Neural cell (in vitro differentiated cells): ENCODE measurements at regions not wholly inside any gene's neighbourhood (a gene's known extent, or its start where the extent isn't known, plus 50 kb on each side); places are given as distances from the start of the nearest gene placed in this dataset.

Experiments
- H2AFZ ChIP-seq: fragments of 200-600, 300-800 bp; sonication (generic), shearing (Covaris generic); 2 replicates; pipeline ENCODE4 v1.6.0; 2014; ENCODE audit warnings: low read depth, mild to moderate bottlenecking, antibody characterized with exemption, low read length, moderate library complexity
- H3F3A ChIP-seq: fragments of 200-600 bp; shearing (Covaris generic); 2 replicates; pipeline ENCODE4 v1.6.1; 2016; ENCODE audit warnings: mild to moderate bottlenecking, moderate library complexity, mixed read lengths, antibody characterized with exemption, low read length; ENCODE audit not compliant: insufficient read depth, poor library complexity, severe bottlenecking
- H3K27ac ChIP-seq: fragments of 200-600, 300-800 bp; sonication (generic), shearing (Covaris generic); 2 replicates; pipeline ENCODE4 v1.5.1; 2014; ENCODE audit warnings: mild to moderate bottlenecking, low read length, moderate library complexity
- H3K27me3 ChIP-seq: fragments of 300-800, 200-600 bp; sonication (generic), shearing (Covaris generic); 2 replicates; pipeline ENCODE4 v1.6.0; 2014; ENCODE audit warnings: mild to moderate bottlenecking, low read depth, low read length, moderate library complexity; ENCODE audit not compliant: insufficient read depth
- H3K36me3 ChIP-seq: fragments of 300-800, 200-600 bp; sonication (generic), shearing (Covaris generic); 2 replicates; pipeline ENCODE4 v1.5.1; 2014; ENCODE audit warnings: mild to moderate bottlenecking, antibody characterized with exemption, low read length, moderate library complexity; ENCODE audit not compliant: insufficient read depth
- H3K4me2 ChIP-seq: fragments of 300-800, 200-600 bp; sonication (generic), shearing (Covaris generic); 2 replicates; pipeline ENCODE4 v1.6.0; 2014; ENCODE audit warnings: mild to moderate bottlenecking, low read length
- H3K4me3 ChIP-seq: fragments of 300-800, 200-600 bp; sonication (generic), shearing (Covaris generic); 2 replicates; pipeline ENCODE4 v1.5.1; 2014; ENCODE audit warnings: mild to moderate bottlenecking, low read length, moderate library complexity
- H3K79me2 ChIP-seq: fragments of 200-600 bp; shearing (Covaris generic); replicated peaks from 2 replicates; pipeline ENCODE4 v1.6.0; 2014; ENCODE audit warnings: mild to moderate bottlenecking, low read length, moderate library complexity; ENCODE audit not compliant: insufficient read depth
- H3K9ac ChIP-seq: fragments of 300-800, 200-600 bp; sonication (generic), shearing (Covaris generic); 2 replicates; pipeline ENCODE4 v1.6.1; 2016; ENCODE audit warnings: mild to moderate bottlenecking, low read length, mixed read lengths
- H3K9me2 ChIP-seq: fragments of 200-600 bp; shearing (Covaris generic); 2 replicates; pipeline ENCODE4 v1.6.1; 2016; ENCODE audit warnings: mild to moderate bottlenecking, low read length, mixed read lengths; ENCODE audit not compliant: insufficient read depth
- H3K9me3 ChIP-seq: fragments of 200-600, 300-800 bp; sonication (generic), shearing (Covaris generic); 2 replicates; pipeline ENCODE4 v1.6.1; 2016; ENCODE audit warnings: mild to moderate bottlenecking, mixed run types, low read length, moderate library complexity, mixed read lengths
- H4K20me1 ChIP-seq: fragments of 200-600 bp; shearing (Covaris generic); 2 replicates; pipeline ENCODE4 v1.6.1; 2016; ENCODE audit warnings: mild to moderate bottlenecking, mixed run types; ENCODE audit not compliant: insufficient read depth
- EP300 ChIP-seq: fragments of 450-650 bp; conservative IDR thresholded peaks from 2 replicates; pipeline ENCODE4 v1.6.1; 2014; ENCODE audit warnings: antibody characterized with exemption, mild to moderate bottlenecking, moderate library complexity; ENCODE audit not compliant: poor library complexity, severe bottlenecking
- EZH2 ChIP-seq: fragments of 200-600, 300-800 bp; shearing (Covaris generic), sonication (generic); IDR thresholded peaks from 2 replicates; pipeline ENCODE4 v1.6.1; 2014; ENCODE audit warnings: antibody characterized with exemption, low read length, borderline replicate concordance, mild to moderate bottlenecking; ENCODE audit not compliant: insufficient read depth, poor library complexity, severe bottlenecking
- MXI1 ChIP-seq: fragments of 450-650 bp; conservative IDR thresholded peaks from 2 replicates; pipeline ENCODE4 v1.6.1; 2014; ENCODE audit warnings: antibody characterized with exemption, mild to moderate bottlenecking; ENCODE audit not compliant: poor library complexity, severe bottlenecking
- POLR2AphosphoS5 ChIP-seq: IDR thresholded peaks from 2 replicates; pipeline ENCODE4 v1.6.1; 2012
- RAD21 ChIP-seq: fragments of 450-650 bp; conservative IDR thresholded peaks from 2 replicates; pipeline ENCODE4 v1.6.1; 2014; ENCODE audit warnings: antibody characterized with exemption, mild to moderate bottlenecking, moderate library complexity
- SMC3 ChIP-seq: fragments of 450-650 bp; conservative IDR thresholded peaks from 2 replicates; pipeline ENCODE4 v1.6.1; 2014; ENCODE audit warnings: antibody characterized with exemption, mild to moderate bottlenecking, moderate library complexity; ENCODE audit not compliant: poor library complexity
- TAF1 ChIP-seq: IDR thresholded peaks from 2 replicates; pipeline ENCODE4 v1.6.1; 2012; ENCODE audit warnings: low read depth
- TF ChIP-seq, protein P1 (sequence below): IDR thresholded peaks from 2 replicates; pipeline ENCODE4 v1.6.1; 2012; ENCODE audit warnings: borderline replicate concordance
- TF ChIP-seq, protein P2 (sequence below): fragments of 450-650 bp; IDR thresholded peaks from 2 replicates; pipeline ENCODE4 v1.5.1; 2014; ENCODE audit warnings: antibody characterized with exemption, mild to moderate bottlenecking, moderate library complexity; ENCODE audit not compliant: poor library complexity, severe bottlenecking

DNA sequence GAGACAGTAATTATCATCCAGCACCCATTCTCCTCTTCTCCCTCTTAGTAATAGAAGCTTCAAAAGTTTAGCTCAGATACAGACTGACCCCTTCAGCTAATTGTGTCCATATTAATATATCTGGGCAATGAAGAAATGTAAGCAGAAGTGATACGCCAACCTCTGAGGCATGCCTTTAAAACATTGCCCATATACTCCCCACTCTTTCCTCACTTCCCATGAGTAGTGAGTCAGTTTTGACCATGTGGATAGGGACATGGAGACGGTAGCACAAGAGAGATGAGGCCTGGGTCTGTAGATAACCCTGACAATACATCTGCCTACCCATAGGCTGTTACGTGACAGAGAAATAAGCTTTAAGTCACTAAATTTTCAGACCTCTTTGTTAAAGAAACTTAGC is 147.6 kb downstream of the KCTD12 start:
- Histone ChIP-seq H3K4me3 (no peak overlapping the region), H3K27me3 (no peaks in the 10 kb centered on the region), H2AFZ (no peak overlapping the region), H4K20me1 (no peaks in the 10 kb centered on the region), H3K9me3 (no peaks in the 10 kb centered on the region), H3K4me2 (no peak overlapping the region), H3K36me3 (no peaks in the 10 kb centered on the region), H3K9me2 (no peaks in the 10 kb centered on the region), H3F3A (no peaks in the 10 kb centered on the region), H3K79me2 (no peaks in the 10 kb centered on the region), H3K27ac (no peak overlapping the region), H3K9ac (no peak overlapping the region)
- TF ChIP-seq EP300 (no peak), MXI1 (no peak), TAF1 (no peak), RAD21 (no peak), POLR2AphosphoS5 (no peak), SMC3 (no peak), EZH2 (no peak)
- TF ChIP-seq, protein P1, sequence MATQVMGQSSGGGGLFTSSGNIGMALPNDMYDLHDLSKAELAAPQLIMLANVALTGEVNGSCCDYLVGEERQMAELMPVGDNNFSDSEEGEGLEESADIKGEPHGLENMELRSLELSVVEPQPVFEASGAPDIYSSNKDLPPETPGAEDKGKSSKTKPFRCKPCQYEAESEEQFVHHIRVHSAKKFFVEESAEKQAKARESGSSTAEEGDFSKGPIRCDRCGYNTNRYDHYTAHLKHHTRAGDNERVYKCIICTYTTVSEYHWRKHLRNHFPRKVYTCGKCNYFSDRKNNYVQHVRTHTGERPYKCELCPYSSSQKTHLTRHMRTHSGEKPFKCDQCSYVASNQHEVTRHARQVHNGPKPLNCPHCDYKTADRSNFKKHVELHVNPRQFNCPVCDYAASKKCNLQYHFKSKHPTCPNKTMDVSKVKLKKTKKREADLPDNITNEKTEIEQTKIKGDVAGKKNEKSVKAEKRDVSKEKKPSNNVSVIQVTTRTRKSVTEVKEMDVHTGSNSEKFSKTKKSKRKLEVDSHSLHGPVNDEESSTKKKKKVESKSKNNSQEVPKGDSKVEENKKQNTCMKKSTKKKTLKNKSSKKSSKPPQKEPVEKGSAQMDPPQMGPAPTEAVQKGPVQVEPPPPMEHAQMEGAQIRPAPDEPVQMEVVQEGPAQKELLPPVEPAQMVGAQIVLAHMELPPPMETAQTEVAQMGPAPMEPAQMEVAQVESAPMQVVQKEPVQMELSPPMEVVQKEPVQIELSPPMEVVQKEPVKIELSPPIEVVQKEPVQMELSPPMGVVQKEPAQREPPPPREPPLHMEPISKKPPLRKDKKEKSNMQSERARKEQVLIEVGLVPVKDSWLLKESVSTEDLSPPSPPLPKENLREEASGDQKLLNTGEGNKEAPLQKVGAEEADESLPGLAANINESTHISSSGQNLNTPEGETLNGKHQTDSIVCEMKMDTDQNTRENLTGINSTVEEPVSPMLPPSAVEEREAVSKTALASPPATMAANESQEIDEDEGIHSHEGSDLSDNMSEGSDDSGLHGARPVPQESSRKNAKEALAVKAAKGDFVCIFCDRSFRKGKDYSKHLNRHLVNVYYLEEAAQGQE, result no peak
- TF ChIP-seq, protein P2, sequence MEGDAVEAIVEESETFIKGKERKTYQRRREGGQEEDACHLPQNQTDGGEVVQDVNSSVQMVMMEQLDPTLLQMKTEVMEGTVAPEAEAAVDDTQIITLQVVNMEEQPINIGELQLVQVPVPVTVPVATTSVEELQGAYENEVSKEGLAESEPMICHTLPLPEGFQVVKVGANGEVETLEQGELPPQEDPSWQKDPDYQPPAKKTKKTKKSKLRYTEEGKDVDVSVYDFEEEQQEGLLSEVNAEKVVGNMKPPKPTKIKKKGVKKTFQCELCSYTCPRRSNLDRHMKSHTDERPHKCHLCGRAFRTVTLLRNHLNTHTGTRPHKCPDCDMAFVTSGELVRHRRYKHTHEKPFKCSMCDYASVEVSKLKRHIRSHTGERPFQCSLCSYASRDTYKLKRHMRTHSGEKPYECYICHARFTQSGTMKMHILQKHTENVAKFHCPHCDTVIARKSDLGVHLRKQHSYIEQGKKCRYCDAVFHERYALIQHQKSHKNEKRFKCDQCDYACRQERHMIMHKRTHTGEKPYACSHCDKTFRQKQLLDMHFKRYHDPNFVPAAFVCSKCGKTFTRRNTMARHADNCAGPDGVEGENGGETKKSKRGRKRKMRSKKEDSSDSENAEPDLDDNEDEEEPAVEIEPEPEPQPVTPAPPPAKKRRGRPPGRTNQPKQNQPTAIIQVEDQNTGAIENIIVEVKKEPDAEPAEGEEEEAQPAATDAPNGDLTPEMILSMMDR, result no peak

DNA sequence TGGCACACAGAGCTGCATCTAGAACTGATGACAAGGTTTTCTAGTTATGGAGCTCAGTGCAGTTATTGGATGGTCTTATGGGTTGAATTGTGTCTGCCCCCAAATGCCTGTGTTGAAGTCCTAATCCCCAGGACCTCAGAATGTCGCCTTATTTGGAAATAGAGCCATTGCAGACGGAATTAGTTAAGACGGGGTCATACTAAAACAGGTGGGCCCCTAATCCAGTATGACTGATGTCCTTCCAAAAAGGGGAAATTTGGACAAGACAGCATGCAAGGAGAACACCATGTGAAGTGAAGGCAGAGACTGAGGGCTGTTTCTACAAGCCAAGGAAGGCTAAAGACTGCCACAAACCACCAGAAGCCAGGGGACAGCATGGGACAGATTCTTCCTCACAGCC is 148.7 kb downstream of the KCTD12 start:
- TF ChIP-seq, protein P2, result no peak
- TF ChIP-seq RAD21 (no peak), SMC3 (no peak), POLR2AphosphoS5 (no peak), EP300 (no peak), TAF1 (no peak), EZH2 (no peak), MXI1 (no peak)
- TF ChIP-seq, protein P1, result no peak
- Histone ChIP-seq H3K9ac (no peak overlapping the region), H3K36me3 (no peaks in the 10 kb centered on the region), H3K27ac (no peak overlapping the region), H3K9me2 (no peaks in the 10 kb centered on the region), H3K27me3 (no peaks in the 10 kb centered on the region), H4K20me1 (no peaks in the 10 kb centered on the region), H2AFZ (no peak overlapping the region), H3K4me3 (no peak overlapping the region), H3F3A (no peaks in the 10 kb centered on the region), H3K79me2 (no peaks in the 10 kb centered on the region), H3K9me3 (no peaks in the 10 kb centered on the region), H3K4me2 (no peak overlapping the region)
